ENCODE measurements at regions not wholly inside any gene's neighbourhood (a gene's known extent, or its start where the extent isn't known, plus 50 kb on each side); places are given as distances from the start of the nearest gene placed in this dataset.

DNA sequence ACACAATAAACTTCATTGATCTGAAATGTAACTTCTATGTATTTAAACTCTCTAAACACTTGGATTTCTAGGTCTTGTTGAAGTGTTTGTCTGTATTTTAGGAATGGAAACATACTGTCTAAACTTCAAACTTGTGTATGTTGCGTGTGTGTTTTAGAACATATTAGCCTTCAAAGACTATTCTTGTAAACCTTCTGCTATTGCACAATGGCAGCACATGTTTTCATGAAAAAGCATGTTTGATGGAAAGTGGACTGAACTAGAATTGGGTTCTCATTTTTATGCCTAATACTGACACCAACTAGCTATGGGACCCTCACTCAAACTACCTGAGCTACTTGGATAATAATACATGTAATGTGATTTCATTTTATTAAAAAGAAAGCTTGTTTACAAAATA lies 592.6 kb downstream of the IPMK start:
- TF ChIP-seq POLR2A (IDR thresholded peaks at IDR 0.05) (no peak), CTCF (IDR thresholded peaks at IDR 0.05) (no peak)

All from tibial nerve (tissue), 3 donors.